Testis (tissue), 2 donors: ENCODE measurements at regions not wholly inside any gene's neighbourhood (a gene's known extent, or its start where the extent isn't known, plus 50 kb on each side); places are given as distances from the start of the nearest gene placed in this dataset.
A peak's percentile ranks its signal among the peaks of the same experiment; 100 is the strongest.

ENCODE experiments used
- DNase-seq: peaks from one replicate; pipeline ENCODE4 v3.0.0-alpha.2; 2019
- H3K27ac ChIP-seq, 2 donors: fragments of 200-600 bp; sonication (generic); one replicate each; pipeline ENCODE4 v1.5.1; 2019
- H3K27me3 ChIP-seq: fragments of 200-600 bp; sonication (generic); one replicate; pipeline ENCODE4 v1.5.1; 2019
- H3K36me3 ChIP-seq: fragments of 200-600 bp; sonication (generic); one replicate; pipeline ENCODE4 v1.5.1; 2017; ENCODE audit warnings: low read depth; ENCODE audit errors: missing control alignments
- H3K4me1 ChIP-seq: fragments of 200-600 bp; sonication (generic); one replicate; pipeline ENCODE4 v1.5.1; 2019
- H3K4me3 ChIP-seq, 2 donors: fragments of 200-600 bp; sonication (generic); one replicate each; pipeline ENCODE4 v1.5.1; 2017 to 2019
- H3K9me3 ChIP-seq: fragments of 200-600 bp; sonication (generic); one replicate; pipeline ENCODE4 v1.5.1; 2017
- CTCF ChIP-seq, 3 experiments: fragments of 450-650 bp in 2 of 3; fragments of 200-600 bp in 1 of 3; sonication (generic) in 1 of 3; IDR thresholded peaks; one replicate each; pipeline ENCODE4 v1.5.1; 2016 to 2019; ENCODE audit warnings: antibody characterized with exemption in 3 of 3, mild to moderate bottlenecking in 2 of 3, moderate library complexity in 1 of 3
- POLR2A ChIP-seq: fragments of 450-650 bp; IDR thresholded peaks from one replicate; pipeline ENCODE4 v1.6.1; 2017; ENCODE audit warnings: antibody characterized with exemption, mild to moderate bottlenecking, moderate library complexity
- WGBS, 2 donors: methylation state at CpG; one replicate each; pipeline ENCODE4 v1.1.5; 2018; 5-methylcytosine and 5-hydroxymethylcytosine counted together
- intact Hi-C: fragments of 100-400 bp; cut with DNase I; formaldehyde crosslinking; loops from one replicate; pipeline ENCODE4 v1.15.1; 2023; ENCODE audit warnings: low total_unique reads

GRCh38 chr13:79740991-79741390, 260.0 kb downstream of the NDFIP2 start:
- DNase-seq = peak; percentile 16
- intact Hi-C loops = no loop called here
- Histone ChIP-seq H3K36me3 (no peaks in the 10 kb centered on the region), H3K9me3 (no peaks in the 10 kb centered on the region), H3K4me1 (no peaks in the 10 kb centered on the region), H3K27me3 (no peaks in the 10 kb centered on the region), H3K27ac (no peak overlapping the region), H3K4me3 (no peak overlapping the region)
- TF ChIP-seq CTCF (IDR thresholded peaks at IDR 0.05) (no peak), POLR2A (no peak)
- 39 to 45% methylated on average over 6 of the region's 6 CpGs for WGBS, 2 donors

GRCh38 chr13:79736356-79736755, 255.4 kb downstream of the NDFIP2 start:
- no peaks in the 10 kb centered on the region for H3K4me1 ChIP-seq
- TF ChIP-seq POLR2A (no peak), CTCF (IDR thresholded peaks at IDR 0.05) (no peak)
- DNase-seq = no peak
- H3K9me3 ChIP-seq = no peaks in the 10 kb centered on the region
- H3K27ac ChIP-seq = no peak overlapping the region
- H3K4me3 ChIP-seq = no peak overlapping the region
- intact Hi-C loops = no loop called here
- WGBS, 2 donors = 92 to 100% methylated on average over 1 of the region's 1 CpG
- H3K27me3 ChIP-seq = no peaks in the 10 kb centered on the region
- no peaks in the 10 kb centered on the region for H3K36me3 ChIP-seq

GRCh38 chr13:79735228-79735627, 254.3 kb downstream of the NDFIP2 start:
- intact Hi-C loops = no loop called here
- TF ChIP-seq POLR2A = no peak
- no peak for TF ChIP-seq CTCF (IDR thresholded peaks at IDR 0.05)
- no peaks in the 10 kb centered on the region for H3K36me3 ChIP-seq
- H3K27ac ChIP-seq = no peak overlapping the region
- H3K4me1 ChIP-seq = no peaks in the 10 kb centered on the region
- no peaks in the 10 kb centered on the region for H3K27me3 ChIP-seq
- H3K4me3 ChIP-seq = no peak overlapping the region
- DNase-seq = no peak
- no peaks in the 10 kb centered on the region for H3K9me3 ChIP-seq

DNA sequence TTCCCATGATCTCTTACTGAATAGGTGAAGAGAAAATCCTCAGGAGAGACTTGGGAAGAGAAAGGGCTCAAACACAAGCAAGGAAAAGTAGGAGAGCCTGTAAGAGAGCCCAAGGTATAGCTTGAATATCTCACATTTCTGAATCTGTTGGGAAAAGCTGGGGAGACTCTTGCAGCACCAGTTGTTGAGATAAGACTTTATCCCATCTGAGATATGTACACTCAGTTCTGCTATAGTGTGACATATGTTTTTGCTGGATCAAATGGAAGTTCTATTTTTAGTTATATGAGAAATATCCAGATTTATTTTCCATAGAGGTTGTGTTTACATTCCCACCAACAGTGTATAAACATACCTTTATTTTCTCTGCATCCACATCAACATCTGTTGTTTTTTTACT, 246.1 kb downstream of the NDFIP2 start:
- no peaks in the 10 kb centered on the region for H3K4me1 ChIP-seq
- no peak overlapping the region for H3K4me3 ChIP-seq
- H3K27ac ChIP-seq = no peak overlapping the region
- no peaks in the 10 kb centered on the region for H3K36me3 ChIP-seq
- no peak for DNase-seq
- no peaks in the 10 kb centered on the region for H3K27me3 ChIP-seq
- intact Hi-C loops = no loop called here
- no peak for TF ChIP-seq CTCF (IDR thresholded peaks at IDR 0.05)
- TF ChIP-seq POLR2A = no peak
- H3K9me3 ChIP-seq = no peaks in the 10 kb centered on the region

DNA sequence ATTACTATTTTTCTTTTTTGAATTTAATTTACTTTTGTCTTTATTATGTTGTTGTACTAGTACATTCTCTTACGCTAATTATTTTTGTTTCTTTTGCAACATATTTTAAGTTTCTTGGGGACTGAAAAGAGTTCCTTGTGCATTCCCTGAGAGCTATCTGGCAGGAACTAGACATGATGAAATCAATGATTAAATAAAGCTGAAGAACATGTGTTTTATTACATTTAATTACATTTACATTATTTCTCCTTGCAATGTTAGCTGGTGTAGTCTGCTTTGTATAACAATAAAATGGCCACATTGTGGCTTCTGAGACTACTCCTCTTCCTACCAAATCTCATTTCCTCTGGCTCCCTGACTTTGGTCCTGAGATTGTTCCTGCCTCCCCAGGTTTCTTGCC, 244.9 kb downstream of the NDFIP2 start:
- DNase-seq = no peak
- H3K36me3 ChIP-seq = no peaks in the 10 kb centered on the region
- intact Hi-C loops = no loop called here
- 59 to 62% methylated on average over 1 of the region's 1 CpG for WGBS, 2 donors
- no peaks in the 10 kb centered on the region for H3K27me3 ChIP-seq
- no peaks in the 10 kb centered on the region for H3K4me1 ChIP-seq
- no peak overlapping the region for H3K27ac ChIP-seq
- H3K9me3 ChIP-seq = no peaks in the 10 kb centered on the region
- no peak overlapping the region for H3K4me3 ChIP-seq
- TF ChIP-seq CTCF (IDR thresholded peaks at IDR 0.05) = no peak
- no peak for TF ChIP-seq POLR2A
